RKO (cell line): ENCODE measurements at regions not wholly inside any gene's neighbourhood (a gene's known extent, or its start where the extent isn't known, plus 50 kb on each side); places are given as distances from the start of the nearest gene placed in this dataset.

ENCODE experiments used
- DNase-seq: peaks from one replicate; pipeline ENCODE4 v3.0.0-alpha.2; 2016; ENCODE audit warnings: low spot score

DNA sequence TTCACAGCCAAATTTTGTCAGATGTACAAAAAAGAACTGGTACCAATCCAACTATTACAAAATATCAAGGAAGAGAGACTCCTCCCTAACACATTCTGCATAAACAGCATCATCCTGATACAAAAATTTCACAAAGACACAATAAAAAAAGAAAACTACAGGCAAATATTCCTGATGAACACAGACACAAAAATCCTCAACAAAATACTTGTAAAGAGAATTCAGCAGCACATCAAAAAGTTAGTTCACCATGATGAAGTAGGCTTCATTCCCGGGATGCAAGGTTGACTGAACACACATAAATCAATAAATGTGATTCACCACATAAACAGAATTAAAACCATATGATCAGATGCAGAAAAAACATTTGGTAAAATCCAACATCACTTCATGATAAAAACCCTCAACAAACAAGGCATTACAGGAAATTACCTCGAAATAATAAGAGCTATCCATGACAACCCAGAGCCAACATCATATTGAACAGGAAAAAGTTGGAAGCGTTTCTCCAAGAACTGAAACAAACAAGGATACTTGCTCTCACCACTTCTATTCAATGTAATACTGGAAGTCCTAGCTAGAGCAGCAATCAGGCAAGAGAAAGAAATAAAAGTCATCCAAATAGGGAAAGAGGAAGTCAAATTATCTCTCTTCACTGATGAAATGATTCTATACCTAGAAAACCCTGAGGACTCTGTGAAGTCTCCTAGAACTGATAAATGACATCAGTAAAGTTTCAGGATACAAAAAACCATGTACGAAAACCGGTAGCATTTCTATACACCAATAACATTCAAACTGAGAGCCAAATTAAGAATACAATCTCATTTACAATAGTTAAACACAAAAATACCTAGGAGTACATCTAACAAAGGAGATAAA, 223.1 kb downstream of the REEP3 start:
- DNase-seq = no peak

DNA sequence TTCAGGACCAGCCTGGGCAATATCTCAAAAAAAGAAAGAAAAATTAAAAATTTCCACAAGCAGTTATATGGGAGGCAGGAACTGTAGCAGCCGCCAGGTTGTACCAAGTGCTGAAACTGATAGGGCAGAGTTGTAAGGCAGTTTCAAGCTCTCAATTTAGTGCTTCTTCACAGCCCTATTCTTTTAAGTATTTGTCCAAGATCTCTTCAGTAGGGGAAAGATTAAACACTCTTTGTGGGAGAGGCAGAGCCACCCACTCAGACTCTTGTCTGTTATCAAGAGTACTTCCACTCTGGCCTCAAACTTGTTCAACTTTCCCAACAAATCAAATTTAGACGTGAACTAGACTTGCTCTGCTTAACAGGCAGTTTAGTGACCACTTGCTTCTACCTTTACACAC, 228.7 kb downstream of the REEP3 start:
- DNase-seq = no peak

- DNase-seq = no peak
These were observed 230.6 kb downstream of the REEP3 start for GRCh38 chr10:63751836-63752235.

DNA sequence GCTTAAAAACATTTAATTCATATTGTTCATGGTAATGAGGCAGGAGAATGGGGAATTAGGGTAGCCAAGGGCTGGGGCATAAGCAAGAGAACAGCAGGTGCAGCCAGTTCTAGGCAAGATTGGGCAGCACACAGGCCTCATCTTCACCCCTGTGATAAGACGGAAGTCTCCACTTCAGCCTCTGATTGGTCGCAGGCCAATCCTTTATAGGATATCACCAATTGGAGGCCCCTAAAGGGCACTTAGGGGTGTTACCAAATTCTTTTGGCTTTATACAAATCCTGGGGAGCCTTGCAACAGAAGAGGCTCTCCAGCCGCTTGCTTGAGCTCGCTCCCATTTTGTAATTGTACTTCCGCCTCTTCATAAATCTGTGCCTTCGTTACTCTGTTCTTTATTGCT, 231.1 kb downstream of the REEP3 start:
- DNase-seq = no peak

GRCh38 chr10:63753808-63754207, 232.6 kb downstream of the REEP3 start:
- no peak for DNase-seq

DNA sequence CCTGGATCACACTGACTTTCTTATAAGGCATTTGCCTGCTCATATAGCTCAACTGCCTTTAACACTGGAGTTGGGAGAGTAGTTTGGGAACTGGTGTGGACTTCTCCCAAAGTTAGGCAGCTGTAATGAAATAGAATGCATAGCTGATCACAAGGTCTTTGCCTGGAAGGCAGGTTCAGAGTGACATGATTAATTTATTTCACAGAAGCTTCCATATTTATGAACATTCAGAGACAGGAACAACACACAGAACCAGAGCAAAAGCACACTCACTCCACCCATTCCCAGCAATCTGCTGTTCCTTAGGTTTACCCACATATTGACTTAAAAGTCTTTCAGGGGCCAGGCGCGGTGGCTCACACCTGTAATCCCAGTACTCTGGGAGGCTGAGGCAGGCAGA, 234.2 kb downstream of the REEP3 start:
- no peak for DNase-seq

DNA sequence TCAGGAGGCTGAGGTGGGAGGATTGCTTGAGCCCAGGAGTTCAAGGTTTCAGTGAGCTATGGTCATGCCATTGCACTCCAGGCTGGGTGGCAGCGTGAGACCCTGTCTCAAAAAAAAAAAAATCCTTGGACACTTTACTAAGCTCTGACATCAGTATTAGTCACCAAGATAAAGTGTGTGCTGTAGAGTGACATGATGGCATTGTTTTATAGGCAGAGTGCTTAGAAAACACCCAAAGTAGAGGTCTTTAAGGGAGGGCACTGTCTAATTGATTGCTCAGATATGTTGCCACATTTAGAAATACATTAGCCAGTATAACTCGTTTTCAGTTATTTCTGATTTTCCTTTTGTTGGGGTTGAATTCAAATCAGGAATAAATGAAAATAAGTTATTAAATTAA, 235.9 kb downstream of the REEP3 start:
- peak; percentile 35 for DNase-seq

- DNase-seq = no peak
These were observed 236.9 kb downstream of the REEP3 start for GRCh38 chr10:63758080-63758479.

- no peak for DNase-seq
These were observed 238.1 kb downstream of the REEP3 start for GRCh38 chr10:63759335-63759734.

DNA sequence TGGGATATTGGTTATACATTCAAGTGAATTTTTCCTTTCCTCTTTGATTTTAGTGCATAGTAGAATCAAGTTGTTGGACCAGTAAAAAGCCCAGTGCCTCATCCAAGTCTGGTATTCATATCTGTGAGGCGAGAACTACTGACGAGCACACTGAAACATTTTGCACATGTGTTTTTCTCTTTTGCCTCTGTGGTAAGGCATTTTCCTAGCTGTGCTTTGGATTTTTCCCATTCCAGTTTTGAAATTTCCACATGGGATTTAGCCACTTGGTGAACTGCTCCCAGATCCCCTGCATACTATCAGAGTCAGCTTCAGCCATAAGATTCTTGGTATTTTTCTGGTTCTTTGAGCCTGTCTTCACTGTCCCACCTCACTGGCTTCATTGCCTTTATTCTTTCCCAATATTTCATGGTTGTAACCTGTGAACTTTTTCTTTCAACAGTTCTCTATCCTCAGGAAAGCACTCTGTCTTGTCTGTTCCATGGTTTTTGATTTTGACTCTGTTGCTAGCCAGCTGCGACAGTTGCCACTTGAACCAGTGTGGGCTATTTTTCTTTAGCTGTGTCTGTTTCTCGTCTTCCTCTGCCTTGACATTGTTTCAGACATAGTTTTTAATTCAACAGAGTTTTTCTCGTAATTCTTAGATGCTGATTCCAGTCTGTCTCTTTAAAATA, 239.0 kb downstream of the REEP3 start:
- DNase-seq = no peak

- DNase-seq = no peak
These were observed 239.5 kb downstream of the REEP3 start for GRCh38 chr10:63760708-63761047.

- DNase-seq = no peak
These were observed 240.0 kb downstream of the REEP3 start for GRCh38 chr10:63761243-63761642.

- DNase-seq = peak; percentile 23
These were observed 242.5 kb downstream of the REEP3 start for GRCh38 chr10:63763744-63764143.

- peak; percentile 22 for DNase-seq
These were observed 243.9 kb downstream of the REEP3 start for GRCh38 chr10:63765126-63765525.

DNA sequence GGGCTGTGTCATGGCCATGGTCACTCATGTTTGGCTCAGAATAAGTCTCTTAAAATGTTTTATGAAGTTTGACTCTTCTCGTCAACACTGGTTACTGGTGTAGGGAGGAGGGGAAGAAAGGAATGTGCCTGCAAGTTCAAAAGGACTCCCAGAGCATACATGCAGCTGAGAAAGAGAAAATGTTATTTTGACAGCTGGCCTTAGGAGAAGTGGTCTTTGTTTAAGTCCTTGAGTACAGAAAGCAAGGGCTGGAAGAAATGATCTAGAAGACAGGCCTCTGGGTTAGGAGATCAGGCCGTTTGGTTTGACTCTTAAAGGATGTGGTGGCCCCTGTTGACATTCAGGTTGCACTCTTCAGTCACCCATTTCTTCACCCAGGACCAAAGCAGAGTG, 245.5 kb downstream of the REEP3 start:
- no peak for DNase-seq

- peak; percentile 26 for DNase-seq
These were observed 246.1 kb downstream of the REEP3 start for GRCh38 chr10:63767138-63767801.

DNA sequence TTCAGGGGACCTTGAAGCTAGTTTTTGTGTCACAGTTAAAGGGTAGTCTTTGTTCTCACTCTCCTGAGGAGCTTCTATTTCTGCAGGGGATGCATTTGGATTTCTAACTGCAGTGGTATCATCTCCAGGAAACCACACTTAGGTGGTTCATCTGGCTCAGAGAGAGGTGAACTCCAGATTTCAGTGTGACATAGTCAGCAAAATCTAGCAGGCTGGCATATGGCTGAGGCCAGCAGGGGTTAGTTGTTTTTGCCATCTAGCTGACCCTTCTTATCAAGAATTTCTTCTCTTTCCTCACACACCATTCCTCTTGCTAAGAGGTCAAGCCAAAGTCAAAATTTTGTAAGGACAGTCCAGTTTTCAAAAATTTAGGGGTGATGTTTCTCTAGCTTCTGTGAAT, 248.2 kb downstream of the REEP3 start:
- DNase-seq = no peak

DNA sequence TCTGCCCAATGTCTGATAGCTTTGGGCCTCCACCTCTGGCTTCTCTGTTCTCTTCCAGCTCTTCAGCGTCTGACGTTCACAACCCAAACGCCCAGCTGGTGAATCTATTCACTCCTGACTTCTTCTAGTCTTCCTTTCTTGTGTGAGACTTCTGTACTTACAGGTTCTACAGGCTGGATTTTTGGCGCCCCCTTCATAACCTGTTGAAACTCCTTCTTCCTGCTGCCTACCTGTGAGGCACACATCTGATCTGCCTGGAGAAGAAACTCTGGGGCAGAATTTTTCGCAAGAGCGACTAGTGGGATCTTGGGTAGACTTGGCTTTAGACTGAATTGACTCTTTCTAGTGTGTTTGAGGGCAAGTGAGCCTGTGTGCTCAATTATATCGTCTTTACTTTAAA, 249.3 kb downstream of the REEP3 start:
- no peak for DNase-seq

GRCh38 chr10:63772491-63772890, 251.3 kb downstream of the REEP3 start:
- no peak for DNase-seq

DNA sequence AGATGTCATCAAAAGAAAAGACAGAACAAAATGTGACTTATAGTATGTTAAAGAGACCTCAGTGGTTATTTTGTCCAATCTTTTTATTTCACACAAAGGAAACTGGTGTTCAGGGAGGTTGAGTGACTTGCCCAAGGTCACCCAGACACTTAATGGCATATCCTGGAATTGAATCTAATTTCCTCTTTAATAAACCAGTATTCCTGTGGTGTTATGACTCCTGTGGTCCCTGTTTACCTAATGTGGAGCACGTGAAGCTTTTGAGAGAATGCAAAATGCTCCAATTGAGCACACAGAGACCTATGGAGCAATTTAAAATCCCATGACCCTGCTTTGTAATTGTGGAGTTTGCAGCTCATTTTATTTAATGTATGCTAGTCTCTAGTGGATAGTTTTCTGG, 251.9 kb downstream of the REEP3 start:
- DNase-seq = no peak

DNA sequence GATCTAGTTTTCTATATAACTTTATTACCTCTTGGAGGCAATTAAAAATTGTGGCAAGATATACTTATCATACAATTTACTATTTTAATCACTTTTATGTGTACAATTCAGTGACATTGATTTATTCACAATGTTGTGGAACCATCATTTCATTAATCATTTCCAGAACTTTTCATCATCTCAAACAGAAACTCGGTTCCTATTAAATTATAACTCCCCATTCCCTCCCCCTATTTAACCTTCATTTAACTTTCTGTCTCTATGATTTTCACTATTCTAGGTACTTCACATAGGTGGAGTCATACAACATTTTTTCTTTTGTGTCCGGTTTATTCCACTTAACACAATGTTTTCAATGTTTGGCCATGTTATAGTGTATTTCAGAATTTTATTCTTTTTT, 252.8 kb downstream of the REEP3 start:
- no peak for DNase-seq

- DNase-seq = no peak
These were observed 258.9 kb downstream of the REEP3 start for GRCh38 chr10:63780101-63780500.

DNA sequence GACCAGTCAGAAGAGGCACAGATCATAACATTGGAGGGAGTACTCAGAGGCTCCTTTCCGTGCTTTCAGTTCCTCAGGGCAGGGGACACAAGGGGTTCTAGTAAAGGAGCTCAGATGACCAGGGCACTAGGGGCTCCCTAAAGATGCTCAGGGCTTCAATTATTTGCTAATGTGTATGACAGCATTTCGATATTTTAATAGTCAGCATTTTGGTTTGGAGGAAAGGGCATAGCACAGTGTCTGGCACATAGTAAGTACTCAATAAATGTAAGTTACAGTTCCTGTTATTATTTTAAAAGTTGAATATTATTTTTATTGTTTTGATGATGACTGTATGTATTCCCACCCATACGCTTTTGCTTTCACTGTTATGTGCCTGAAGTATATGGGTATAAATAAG, 260.0 kb downstream of the REEP3 start:
- DNase-seq = no peak
